ENCODE measurements at regions not wholly inside any gene's neighbourhood (a gene's known extent, or its start where the extent isn't known, plus 50 kb on each side); places are given as distances from the start of the nearest gene placed in this dataset.
"Not testable (repeated sequence)": the region's sequence is repeated elsewhere in the genome, so short reads cannot be mapped to it uniquely, and the experiment has no call there.

- no peak for DNase-seq (ENCODE audit: low read depth in 4 of 4, low spot score in 3 of 4)
Observed at GRCh38 chr6:112401083-112401482, 54.0 kb downstream of the RFPL4B start.

GRCh38 chr6:112407101-112407590 lies 60.0 kb downstream of the RFPL4B start:
- DNase-seq (ENCODE audit: low read depth in 4 of 4, low spot score in 3 of 4): peak in 1 of 4 donors; percentile 14

- no peak for DNase-seq (ENCODE audit: low read depth in 4 of 4, low spot score in 3 of 4)
Observed at GRCh38 chr6:112408522-112408921, 61.4 kb downstream of the RFPL4B start.

GRCh38 chr6:112409311-112409710 lies 62.2 kb downstream of the RFPL4B start:
- DNase-seq (ENCODE audit: low read depth in 4 of 4, low spot score in 3 of 4): no peak

GRCh38 chr6:112413780-112414179 lies 66.7 kb downstream of the RFPL4B start:
- DNase-seq (ENCODE audit: low read depth in 4 of 4, low spot score in 3 of 4): no peak

GRCh38 chr6:112415366-112415765 lies 68.2 kb downstream of the RFPL4B start:
- DNase-seq (ENCODE audit: low read depth in 4 of 4, low spot score in 3 of 4): no peak

GRCh38 chr6:112416866-112417265 lies 69.7 kb downstream of the RFPL4B start:
- no peak for DNase-seq (ENCODE audit: low read depth in 4 of 4, low spot score in 3 of 4)

- DNase-seq (ENCODE audit: low read depth in 4 of 4, low spot score in 3 of 4): not testable (repeated sequence)
Observed at GRCh38 chr6:112427011-112427410, 79.9 kb downstream of the RFPL4B start.

- no peak for DNase-seq (ENCODE audit: low read depth in 4 of 4, low spot score in 3 of 4)
Observed at GRCh38 chr6:112427499-112427898, 80.4 kb downstream of the RFPL4B start.

GRCh38 chr6:112428477-112428876 lies 81.3 kb downstream of the RFPL4B start:
- DNase-seq (ENCODE audit: low read depth in 4 of 4, low spot score in 3 of 4): no peak

- DNase-seq (ENCODE audit: low read depth in 4 of 4, low spot score in 3 of 4): no peak
Observed at GRCh38 chr6:112429226-112429625, 82.1 kb downstream of the RFPL4B start.

GRCh38 chr6:112431803-112432202 lies 84.7 kb downstream of the RFPL4B start:
- no peak for DNase-seq (ENCODE audit: low read depth in 4 of 4, low spot score in 3 of 4)

GRCh38 chr6:112432853-112433252 lies 85.7 kb downstream of the RFPL4B start:
- DNase-seq (ENCODE audit: low read depth in 4 of 4, low spot score in 3 of 4): no peak

- no peak for DNase-seq (ENCODE audit: low read depth in 4 of 4, low spot score in 3 of 4)
Observed at GRCh38 chr6:112433457-112433856, 86.3 kb downstream of the RFPL4B start.

GRCh38 chr6:112434896-112435435 lies 87.8 kb downstream of the RFPL4B start:
- DNase-seq (ENCODE audit: low read depth in 4 of 4, low spot score in 3 of 4): no peak

GRCh38 chr6:112437058-112437457 lies 89.9 kb downstream of the RFPL4B start:
- DNase-seq (ENCODE audit: low read depth in 4 of 4, low spot score in 3 of 4): no peak

- no peak for DNase-seq (ENCODE audit: low read depth in 4 of 4, low spot score in 3 of 4)
Observed at GRCh38 chr6:112439010-112439409, 91.9 kb downstream of the RFPL4B start.

- no peak for DNase-seq (ENCODE audit: low read depth in 4 of 4, low spot score in 3 of 4)
Observed at GRCh38 chr6:112439432-112439831, 92.3 kb downstream of the RFPL4B start.

GRCh38 chr6:112441607-112442006 lies 94.5 kb downstream of the RFPL4B start:
- DNase-seq (ENCODE audit: low read depth in 4 of 4, low spot score in 3 of 4): no peak

- peak in 3 of 4 donors; percentile 16 to 39 (median 20) for DNase-seq (ENCODE audit: low read depth in 4 of 4, low spot score in 3 of 4)
Observed at GRCh38 chr6:112443179-112444065, 96.3 kb downstream of the RFPL4B start.

- DNase-seq (ENCODE audit: low read depth in 4 of 4, low spot score in 3 of 4): not testable (repeated sequence)
Observed at GRCh38 chr6:112448786-112449185, 101.7 kb downstream of the RFPL4B start.

- DNase-seq (ENCODE audit: low read depth in 4 of 4, low spot score in 3 of 4): no peak
Observed at GRCh38 chr6:112450663-112451062, 103.5 kb downstream of the RFPL4B start.
